Esophagus squamous epithelium (tissue), 5 donors: ENCODE measurements at regions not wholly inside any gene's neighbourhood (a gene's known extent, or its start where the extent isn't known, plus 50 kb on each side); places are given as distances from the start of the nearest gene placed in this dataset.

Experiments
- DNase-seq: peaks from one replicate; lab custom pipeline; 2025; lab: John Stamatoyannopoulos, UW
- H3K27ac ChIP-seq, 4 donors: fragments of 200-600 bp; sonication (generic); one replicate each; pipeline ENCODE4 v1.5.1; 2016 to 2019; ENCODE audit warnings: mild to moderate bottlenecking in 1 of 4
- H3K27me3 ChIP-seq, 4 donors: fragments of 200-600 bp; sonication (generic); 1 replicate in 3 of 4; 2 replicates in 1 of 4; pipeline versions ENCODE4 v1.5.1 to v1.6.0; 2017 to 2021; ENCODE audit warnings: antibody characterized with exemption in 1 of 4
- H3K36me3 ChIP-seq, 3 donors: fragments of 200-600 bp; sonication (generic); one replicate each; pipeline ENCODE4 v1.5.1; 2016 to 2019
- H3K4me1 ChIP-seq, 3 donors: fragments of 200-600 bp; sonication (generic); one replicate each; pipeline ENCODE4 v1.5.1; 2017 to 2019
- H3K4me3 ChIP-seq, 4 donors: fragments of 200-600 bp; sonication (generic); 1 replicate in 3 of 4; 2 replicates in 1 of 4; pipeline ENCODE4 v1.5.1; 2016 to 2019; ENCODE audit warnings: mild to moderate bottlenecking in 2 of 4, moderate library complexity in 1 of 4
- H3K9me3 ChIP-seq, 3 donors: fragments of 200-600 bp; sonication (generic); one replicate each; pipeline ENCODE4 v1.5.1; 2016 to 2019
- CTCF ChIP-seq, 6 experiments: fragments of 450-650 bp in 4 of 6; fragments of 200-600 bp in 2 of 6; sonication (generic) in 2 of 6; IDR thresholded peaks; one replicate each; pipeline ENCODE4 v1.5.1; 2016 to 2019; ENCODE audit warnings: antibody characterized with exemption in 6 of 6, mild to moderate bottlenecking in 4 of 6, moderate library complexity in 4 of 6
- POLR2A ChIP-seq, 4 donors: fragments of 450-650 bp; IDR thresholded peaks; one replicate each; pipeline ENCODE4 v1.6.1; 2017; ENCODE audit warnings: antibody characterized with exemption in 4 of 4, mild to moderate bottlenecking in 4 of 4, moderate library complexity in 3 of 4
- WGBS, 2 donors: methylation state at CpG; one replicate each; pipeline ENCODE4 v1.1.5; 2018; 5-methylcytosine and 5-hydroxymethylcytosine counted together
- intact Hi-C: fragments of 100-400 bp; cut with DNase I; formaldehyde crosslinking; loops from one replicate; pipeline ENCODE4 v1.15.0; 2022
- donor health status: DM: yes; HTN: yes; CAD: no.

GRCh38 chr5:30650311-30650710 is 543.2 kb upstream of the CDH6 start:
- Histone ChIP-seq H3K27ac (no peak overlapping the region), H3K4me1 (no peaks in the 10 kb centered on the region), H3K36me3 (no peaks in the 10 kb centered on the region), H3K27me3 (no peaks in the 10 kb centered on the region), H3K9me3 (no peaks in the 10 kb centered on the region), H3K4me3 (no peak overlapping the region)
- DNase-seq: no peak
- intact Hi-C loops: no loop called here
- TF ChIP-seq CTCF (IDR thresholded peaks at IDR 0.05): no peak
- TF ChIP-seq POLR2A (IDR thresholded peaks at IDR 0.05): no peak

DNA sequence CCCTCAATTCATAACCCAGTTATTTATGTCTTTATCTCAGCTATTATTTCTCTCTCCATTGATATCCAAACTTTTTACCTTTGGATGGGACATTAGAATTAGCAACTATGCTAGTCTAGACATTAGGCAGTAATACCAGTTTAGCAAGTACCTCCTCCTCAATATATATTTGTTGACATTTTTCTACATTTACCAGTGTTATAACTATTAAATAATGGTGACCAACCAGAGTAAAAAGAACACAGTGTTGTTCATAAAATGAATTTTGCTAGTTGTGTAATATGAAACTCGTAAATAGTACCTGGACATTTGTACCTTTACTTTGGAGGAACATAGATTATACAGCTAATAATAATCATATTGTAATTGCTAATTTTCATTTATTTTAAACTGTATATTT is 554.6 kb upstream of the CDH6 start:
- 53 to 56% methylated on average over 1 of the region's 1 CpG for WGBS, 2 donors
- Histone ChIP-seq H3K27ac (no peak overlapping the region), H3K9me3 (peaks cover 0 to 8% (median 0%) of the 10 kb centered on the region in 3 donors), H3K36me3 (no peaks in the 10 kb centered on the region), H3K4me1 (no peaks in the 10 kb centered on the region), H3K4me3 (no peak overlapping the region), H3K27me3 (no peaks in the 10 kb centered on the region)
- TF ChIP-seq POLR2A (IDR thresholded peaks at IDR 0.05): no peak
- intact Hi-C loops: no loop called here
- DNase-seq: no peak

- Histone ChIP-seq H3K4me3 (no peak overlapping the region), H3K27ac (no peak overlapping the region), H3K4me1 (no peaks in the 10 kb centered on the region), H3K36me3 (no peaks in the 10 kb centered on the region), H3K27me3 (no peaks in the 10 kb centered on the region), H3K9me3 (no peaks in the 10 kb centered on the region)
- DNase-seq: no peak
- no peak for TF ChIP-seq CTCF (IDR thresholded peaks at IDR 0.05)
- TF ChIP-seq POLR2A (IDR thresholded peaks at IDR 0.05): no peak
- intact Hi-C loops: no loop called here
Observed at GRCh38 chr5:30627945-30628344, 565.5 kb upstream of the CDH6 start.

- Histone ChIP-seq H3K4me3 (no peak overlapping the region), H3K4me1 (no peaks in the 10 kb centered on the region), H3K27ac (no peak overlapping the region), H3K36me3 (no peaks in the 10 kb centered on the region), H3K27me3 (no peaks in the 10 kb centered on the region), H3K9me3 (no peaks in the 10 kb centered on the region)
- 32 to 54% methylated on average over 2 of the region's 2 CpGs for WGBS, 2 donors
- intact Hi-C loops: no loop called here
- DNase-seq: no peak
- TF ChIP-seq POLR2A (IDR thresholded peaks at IDR 0.05): no peak
- TF ChIP-seq CTCF (IDR thresholded peaks at IDR 0.05): no peak
Observed at GRCh38 chr5:30626557-30626956, 566.9 kb upstream of the CDH6 start.

- Histone ChIP-seq H3K27me3 (no peaks in the 10 kb centered on the region), H3K36me3 (no peaks in the 10 kb centered on the region), H3K9me3 (peaks cover 0 to 7% (median 0%) of the 10 kb centered on the region in 3 donors), H3K4me3 (no peak overlapping the region), H3K4me1 (no peaks in the 10 kb centered on the region), H3K27ac (no peak overlapping the region)
- TF ChIP-seq POLR2A (IDR thresholded peaks at IDR 0.05): no peak
- no peak for TF ChIP-seq CTCF (IDR thresholded peaks at IDR 0.05)
- WGBS, 2 donors: 45 to 63% methylated on average over 2 of the region's 2 CpGs
- DNase-seq: no peak
- intact Hi-C loops: no loop called here
Observed at GRCh38 chr5:30620481-30621085, 572.9 kb upstream of the CDH6 start.

- no peak for DNase-seq
- WGBS, 2 donors: 69 to 75% methylated on average over 3 of the region's 3 CpGs
- Histone ChIP-seq H3K27ac (no peak overlapping the region), H3K9me3 (no peaks in the 10 kb centered on the region), H3K4me3 (no peak overlapping the region), H3K27me3 (no peaks in the 10 kb centered on the region), H3K4me1 (no peaks in the 10 kb centered on the region), H3K36me3 (no peaks in the 10 kb centered on the region)
- intact Hi-C loops: no loop called here
- TF ChIP-seq CTCF (IDR thresholded peaks at IDR 0.05) (no peak), POLR2A (IDR thresholded peaks at IDR 0.05) (no peak)
Observed at GRCh38 chr5:30608501-30608900, 585.0 kb upstream of the CDH6 start.
